GM10248 (cell line): ENCODE measurements at regions not wholly inside any gene's neighbourhood (a gene's known extent, or its start where the extent isn't known, plus 50 kb on each side); places are given as distances from the start of the nearest gene placed in this dataset.

Source experiments
- CTCF ChIA-PET: fragments of 300-600 bp; sonication (Branson Sonifier 250); formaldehyde crosslinking; extraction: SDS; loops from one replicate; lab custom pipeline; 2021; ENCODE audit warnings: antibody characterized with exemption; lab: Yijun Ruan, JAX
- POLR2A ChIA-PET: fragments of 350-650 bp; sonication (Branson Sonifier 250); formaldehyde crosslinking; extraction: SDS; loops from one replicate; lab custom pipeline; 2020; ENCODE audit warnings: antibody characterized with exemption; lab: Yijun Ruan, JAX
- DNase-seq: peaks from one replicate; pipeline ENCODE4 v3.0.0; 2012; ENCODE audit errors: extremely low spot score
- CTCF ChIP-seq: IDR thresholded peaks from 2 replicates; pipeline ENCODE4 v1.5.1; 2012; ENCODE audit warnings: mild to moderate bottlenecking, low read depth; ENCODE audit errors: extremely low read depth, missing control alignments, control extremely low read depth

GRCh38 chr4:94395562-94395961, 52.9 kb upstream of the HPGDS start:
- POLR2A ChIA-PET = no interaction called here
- DNase-seq = no peak
- CTCF ChIA-PET = interaction anchor here (1.2 to 1.8 kb wide), 2 partner anchors 12 to 52 kb away, joined by 3 to 16 read pairs; no protein-coding TSS in a partner anchor
- no peak for TF ChIP-seq CTCF

- no peak for TF ChIP-seq CTCF
- CTCF ChIA-PET = no interaction called here
- POLR2A ChIA-PET = no interaction called here
- no peak for DNase-seq
Measured at GRCh38 chr4:94396984-94397383, 54.3 kb upstream of the HPGDS start.

GRCh38 chr4:94397635-94398034, 54.1 kb upstream of the PDLIM5 start:
- ChIA-PET CTCF (interaction anchor here (0.9 to 1.4 kb wide), 2 partner anchors 93 to 606 kb away, joined by 3 to 4 read pairs; no protein-coding TSS in a partner anchor), POLR2A (no interaction called here)
- DNase-seq = no peak
- TF ChIP-seq CTCF = no peak

- POLR2A ChIA-PET = no interaction called here
- TF ChIP-seq CTCF = no peak
- DNase-seq = no peak
- CTCF ChIA-PET = interaction anchor here (0.9 kb wide), 1 partner anchor 8 kb away, joined by 3 read pairs; no protein-coding TSS in a partner anchor
Measured at GRCh38 chr4:94399277-94399676, 52.5 kb upstream of the PDLIM5 start.

- POLR2A ChIA-PET = no interaction called here
- CTCF ChIA-PET = interaction anchor here (1.0 to 1.4 kb wide), 3 partner anchors 29 to 221 kb away, joined by 3 read pairs; no protein-coding TSS in a partner anchor
- no peak for TF ChIP-seq CTCF
- DNase-seq = no peak
Measured at GRCh38 chr4:94399721-94400120, 52.0 kb upstream of the PDLIM5 start.

- ChIA-PET POLR2A (no interaction called here), CTCF (interaction anchor here (1.0 to 1.4 kb wide), 3 partner anchors 29 to 221 kb away, joined by 3 read pairs; no protein-coding TSS in a partner anchor)
- TF ChIP-seq CTCF = no peak
- no peak for DNase-seq
Measured at GRCh38 chr4:94400191-94400590, 51.6 kb upstream of the PDLIM5 start.
